Neural crest cell (in vitro differentiated cells): ENCODE measurements at regions not wholly inside any gene's neighbourhood (a gene's known extent, or its start where the extent isn't known, plus 50 kb on each side); places are given as distances from the start of the nearest gene placed in this dataset.

Experiments used
- DNase-seq: peaks from one replicate; pipeline ENCODE4 v3.0.0; 2021; ENCODE audit warnings: low read depth, mixed read lengths, low spot score
- H3K27ac Mint-ChIP-seq: one replicate; pipeline ENCODE4 v1.8.0; 2021; ENCODE audit warnings: mild to moderate bottlenecking, mixed read lengths; ENCODE audit not compliant: unreplicated experiment
- H3K27me3 Mint-ChIP-seq: 2 replicates; pipeline ENCODE4 v1.8.0; 2021; ENCODE audit warnings: low read depth, mild to moderate bottlenecking, mixed read lengths
- H3K36me3 Mint-ChIP-seq: 2 replicates; pipeline ENCODE4 v1.8.0; 2021; ENCODE audit warnings: low read depth, mild to moderate bottlenecking, mixed read lengths
- H3K4me1 Mint-ChIP-seq: 2 replicates; pipeline ENCODE4 v1.8.0; 2021; ENCODE audit warnings: mixed read lengths
- H3K4me3 Mint-ChIP-seq: one replicate; pipeline ENCODE4 v1.8.0; 2021; ENCODE audit warnings: mild to moderate bottlenecking, mixed read lengths
- H3K9me3 Mint-ChIP-seq: 2 replicates; pipeline ENCODE4 v1.8.0; 2021; ENCODE audit warnings: mixed read lengths
- CTCF ChIP-seq: fragments of 200-600 bp; sonication (generic); conservative IDR thresholded peaks from 2 replicates; pipeline ENCODE4 v1.5.0; 2021; ENCODE audit warnings: antibody characterized with exemption, mild to moderate bottlenecking

GRCh38 chr3:177960722-177961121 is 575.5 kb upstream of the KCNMB2 start:
- Mint-ChIP-seq H3K4me1 (peaks cover 10% of the 10 kb centered on the region), H3K27me3 (no peaks in the 10 kb centered on the region), H3K36me3 (no peaks in the 10 kb centered on the region), H3K27ac (no peak overlapping the region), H3K4me3 (no peak overlapping the region), H3K9me3 (peaks cover 7% of the 10 kb centered on the region)
- no peak for TF ChIP-seq CTCF
- DNase-seq, result no peak

- Mint-ChIP-seq H3K27me3 (no peaks in the 10 kb centered on the region), H3K4me1 (peaks cover 10% of the 10 kb centered on the region), H3K9me3 (peaks cover 6% of the 10 kb centered on the region)
These were observed 574.5 kb upstream of the KCNMB2 start for GRCh38 chr3:177961784-177962183.

GRCh38 chr3:177966493-177966892 is 569.7 kb upstream of the KCNMB2 start:
- peaks cover 5% of the 10 kb centered on the region for H3K9me3 Mint-ChIP-seq
- DNase-seq, result no peak
- peak overlapping the region; percentile 75 for H3K27ac Mint-ChIP-seq
- no peak overlapping the region for H3K4me3 Mint-ChIP-seq
- H3K4me1 Mint-ChIP-seq, result no peaks in the 10 kb centered on the region
- no peak for TF ChIP-seq CTCF
- H3K36me3 Mint-ChIP-seq, result no peaks in the 10 kb centered on the region
- no peaks in the 10 kb centered on the region for H3K27me3 Mint-ChIP-seq

More at GRCh38 chr3:177961784-177962183, 574.5 kb upstream of the KCNMB2 start:
- no peak for DNase-seq
- Mint-ChIP-seq H3K27ac (no peak overlapping the region), H3K36me3 (no peaks in the 10 kb centered on the region), H3K4me3 (no peak overlapping the region)
- TF ChIP-seq CTCF, result no peak

- Mint-ChIP-seq H3K4me1 (no peaks in the 10 kb centered on the region), H3K4me3 (no peak overlapping the region), H3K9me3 (peaks cover 5% of the 10 kb centered on the region), H3K36me3 (no peaks in the 10 kb centered on the region), H3K27ac (no peak overlapping the region), H3K27me3 (no peaks in the 10 kb centered on the region)
- TF ChIP-seq CTCF, result no peak
- DNase-seq, result no peak
These were observed 567.3 kb upstream of the KCNMB2 start for GRCh38 chr3:177968891-177969290.

- H3K27me3 Mint-ChIP-seq, result no peaks in the 10 kb centered on the region
- no peaks in the 10 kb centered on the region for H3K36me3 Mint-ChIP-seq
- no peaks in the 10 kb centered on the region for H3K4me1 Mint-ChIP-seq
- DNase-seq, result no peak
- no peak overlapping the region for H3K4me3 Mint-ChIP-seq
- no peak overlapping the region for H3K27ac Mint-ChIP-seq
- TF ChIP-seq CTCF, result no peak
- no peaks in the 10 kb centered on the region for H3K9me3 Mint-ChIP-seq
These were observed 562.9 kb upstream of the KCNMB2 start for GRCh38 chr3:177973241-177973840.
